Retinal pigment epithelial cell (primary cell): ENCODE measurements at regions not wholly inside any gene's neighbourhood (a gene's known extent, or its start where the extent isn't known, plus 50 kb on each side); places are given as distances from the start of the nearest gene placed in this dataset.

Source experiments
- DNase-seq: peaks from one replicate; pipeline ENCODE4 v3.0.0-alpha.2; 2010; ENCODE audit warnings: low read depth
- H3K4me3 ChIP-seq: 2 replicates; pipeline ENCODE4 v1.5.1; 2011; ENCODE audit warnings: mild to moderate bottlenecking, low read length, control low read depth, moderate library complexity
- CTCF ChIP-seq: conservative IDR thresholded peaks from 2 replicates; pipeline ENCODE4 v1.5.1; 2011; ENCODE audit warnings: low read depth, low read length, control low read depth, inconsistent platforms

- H3K4me3 ChIP-seq, result no peak overlapping the region
- no peak for TF ChIP-seq CTCF
- DNase-seq, result no peak
Measured at GRCh38 chr1:13949546-13949945, 249.6 kb downstream of the PRDM2 start.

GRCh38 chr1:13950637-13951036 lies 250.6 kb downstream of the PRDM2 start:
- no peak overlapping the region for H3K4me3 ChIP-seq
- TF ChIP-seq CTCF, result peak; percentile 41
- DNase-seq, result no peak

GRCh38 chr1:13951793-13952751 lies 252.1 kb downstream of the PRDM2 start:
- no peak overlapping the region for H3K4me3 ChIP-seq
- no peak for TF ChIP-seq CTCF
- no peak for DNase-seq

- no peak for DNase-seq
- no peak overlapping the region for H3K4me3 ChIP-seq
- TF ChIP-seq CTCF, result no peak
Measured at GRCh38 chr1:13952985-13953384, 253.0 kb downstream of the PRDM2 start.

GRCh38 chr1:13956393-13956792 lies 256.4 kb downstream of the PRDM2 start:
- no peak overlapping the region for H3K4me3 ChIP-seq
- peak; percentile 16 for DNase-seq
- no peak for TF ChIP-seq CTCF

GRCh38 chr1:13960375-13960987 lies 260.5 kb downstream of the PRDM2 start:
- H3K4me3 ChIP-seq, result no peak overlapping the region
- no peak for DNase-seq
- TF ChIP-seq CTCF, result peak; percentile 98
